GM19240 (cell line): ENCODE measurements at regions not wholly inside any gene's neighbourhood (a gene's known extent, or its start where the extent isn't known, plus 50 kb on each side); places are given as distances from the start of the nearest gene placed in this dataset.
"Not testable (repeated sequence)": the region's sequence is repeated elsewhere in the genome, so short reads cannot be mapped to it uniquely, and the experiment has no call there.

ENCODE experiments used
- DNase-seq: peaks from one replicate; pipeline ENCODE4 v3.0.0; 2011; ENCODE audit warnings: low spot score; ENCODE audit not compliant: insufficient read length

GRCh38 chr3:177382944-177383343, 185.7 kb upstream of the TBL1XR1 start:
- DNase-seq = no peak

- no peak for DNase-seq
Observed at GRCh38 chr3:177385186-177385585, 187.9 kb upstream of the TBL1XR1 start.

- DNase-seq = no peak
Observed at GRCh38 chr3:177385831-177386301, 188.6 kb upstream of the TBL1XR1 start.

GRCh38 chr3:177388209-177388608, 190.9 kb upstream of the TBL1XR1 start:
- DNase-seq = no peak

GRCh38 chr3:177394231-177395024, 197.1 kb upstream of the TBL1XR1 start:
- not testable (repeated sequence) for DNase-seq

- no peak for DNase-seq
Observed at GRCh38 chr3:177396733-177397132, 199.5 kb upstream of the TBL1XR1 start.

- no peak for DNase-seq
Observed at GRCh38 chr3:177401375-177401774, 204.1 kb upstream of the TBL1XR1 start.

- no peak for DNase-seq
Observed at GRCh38 chr3:177402533-177402932, 205.3 kb upstream of the TBL1XR1 start.

- DNase-seq = no peak
Observed at GRCh38 chr3:177405191-177405672, 207.9 kb upstream of the TBL1XR1 start.

- DNase-seq = no peak
Observed at GRCh38 chr3:177410730-177411129, 213.4 kb upstream of the TBL1XR1 start.

- no peak for DNase-seq
Observed at GRCh38 chr3:177411201-177411600, 213.9 kb upstream of the TBL1XR1 start.

- DNase-seq = not testable (repeated sequence)
Observed at GRCh38 chr3:177412677-177413170, 215.4 kb upstream of the TBL1XR1 start.

GRCh38 chr3:177414093-177414492, 216.8 kb upstream of the TBL1XR1 start:
- DNase-seq = no peak

- no peak for DNase-seq
Observed at GRCh38 chr3:177418787-177419186, 221.5 kb upstream of the TBL1XR1 start.

- DNase-seq = no peak
Observed at GRCh38 chr3:177419904-177420601, 222.8 kb upstream of the TBL1XR1 start.

GRCh38 chr3:177420651-177421480, 223.6 kb upstream of the TBL1XR1 start:
- no peak for DNase-seq

GRCh38 chr3:177421481-177421785, 224.2 kb upstream of the TBL1XR1 start:
- DNase-seq = no peak

GRCh38 chr3:177424521-177424920, 227.2 kb upstream of the TBL1XR1 start:
- DNase-seq = no peak

GRCh38 chr3:177425042-177425441, 227.8 kb upstream of the TBL1XR1 start:
- no peak for DNase-seq

- DNase-seq = no peak
Observed at GRCh38 chr3:177426106-177426877, 229.0 kb upstream of the TBL1XR1 start.
